K562 (cell line): ENCODE measurements at regions not wholly inside any gene's neighbourhood (a gene's known extent, or its start where the extent isn't known, plus 50 kb on each side); places are given as distances from the start of the nearest gene placed in this dataset.

Experiments used
- ATAC-seq: fragments of 200-7000 bp; cut with Tn5 transposase; 3 replicates; pipeline ENCODE4 v1.9.1; 2020; ENCODE audit warnings: moderate library complexity
- BruUV-seq: library from RNA; stranded (reverse); fragments of 400-500 nt; replicated peaks from 2 replicates; lab custom pipeline; 2021; lab: Mats Ljungman, UMichigan
- CTCF ChIA-PET: fragments of 300-600 bp; formaldehyde crosslinking; extraction: SDS; loops from one replicate; lab custom pipeline; 2021; ENCODE audit warnings: low intra/inter-chr PET ratio; lab: Yijun Ruan, JAX
- POLR2A ChIA-PET: fragments of 300-600, 350-650 bp; sonication (Branson Sonifier 250); formaldehyde crosslinking; extraction: SDS; loops from one replicate; lab custom pipeline; 2021; ENCODE audit warnings: antibody characterized with exemption, inconsistent platforms; lab: Yijun Ruan, JAX
- DNase-seq, 4 experiments: peaks; one replicate each; pipeline versions ENCODE4 v3.0.0 to v3.0.0-alpha.2; 2011 to 2018; ENCODE audit warnings: low spot score in 3 of 4, mixed read lengths in 3 of 4; ENCODE audit errors: extremely low read depth in 1 of 4
- FAIRE-seq: peaks from 2 replicates; lab custom pipeline; 2011; peaks lifted over from hg19 to GRCh38; lab: Jason Lieb, UNC
- H2AFZ ChIP-seq: 2 replicates; pipeline ENCODE4 v1.6.0; 2011; ENCODE audit warnings: low read depth, low read length, control low read depth, inconsistent platforms
- H3K27ac ChIP-seq: fragments of 200-600 bp; 3 replicates; pipeline ENCODE4 v1.8.0; 2011; ENCODE audit warnings: low read depth, mild to moderate bottlenecking, control low read depth, inconsistent platforms, low read length, moderate library complexity, mixed read lengths; ENCODE audit errors: extremely low read depth
- H3K27me3 ChIP-seq, 2 experiments: fragments of 300-600 bp in 1 of 2; 2 replicates in 1 of 2; 3 replicates in 1 of 2; pipeline versions ENCODE4 v1.6.0 to v1.8.0; 2011; ENCODE audit warnings: inconsistent platforms in 2 of 2, low read length in 2 of 2, mild to moderate bottlenecking in 1 of 2, mixed read lengths in 1 of 2, moderate library complexity in 1 of 2; ENCODE audit not compliant: control insufficient read depth in 2 of 2, insufficient read depth in 2 of 2
- H3K36me3 ChIP-seq: fragments of 300-600 bp; 3 replicates; pipeline ENCODE4 v1.8.0; 2011; ENCODE audit warnings: mild to moderate bottlenecking, low read length, inconsistent platforms; ENCODE audit not compliant: control insufficient read depth, insufficient read depth
- H3K4me1 ChIP-seq, 2 experiments: fragments of 200-600 bp in 1 of 2; replicated peaks in 1 of 2; 2 replicates in 1 of 2; 3 replicates in 1 of 2; pipeline versions ENCODE4 v1.5.1 to v1.8.0; 2011; ENCODE audit warnings: inconsistent platforms in 2 of 2, low read length in 2 of 2, mild to moderate bottlenecking in 1 of 2, mixed read lengths in 1 of 2, moderate library complexity in 1 of 2; ENCODE audit not compliant: control insufficient read depth in 2 of 2, insufficient read depth in 2 of 2
- H3K4me2 ChIP-seq: 2 replicates; pipeline ENCODE4 v1.6.1; 2011; ENCODE audit warnings: low read length, control low read depth, inconsistent platforms, mixed read lengths; ENCODE audit not compliant: insufficient read depth
- H3K4me3 ChIP-seq: fragments of 200-600 bp; sonication (generic), shearing (Covaris generic); 2 replicates; pipeline ENCODE4 v1.5.1; 2016; ENCODE audit warnings: control low read depth, inconsistent platforms
- H3K79me2 ChIP-seq: fragments of 200-600 bp; 3 replicates; pipeline ENCODE4 v1.8.0; 2011; ENCODE audit warnings: low read length, inconsistent platforms; ENCODE audit not compliant: control insufficient read depth, insufficient read depth
- H3K9ac ChIP-seq, 2 experiments: 2 replicates each; pipeline versions ENCODE4 v1.6.0 to v1.6.1; 2011; ENCODE audit warnings: low read depth in 2 of 2, low read length in 2 of 2, control low read depth in 1 of 2, inconsistent platforms in 1 of 2, mild to moderate bottlenecking in 1 of 2, mixed read lengths in 1 of 2; ENCODE audit not compliant: insufficient read depth in 1 of 2
- H3K9me1 ChIP-seq: one replicate; pipeline ENCODE4 v1.6.0; 2011; ENCODE audit warnings: inconsistent platforms, mild to moderate bottlenecking, low read length, moderate library complexity; ENCODE audit not compliant: control insufficient read depth, insufficient read depth
- H3K9me3 ChIP-seq: replicated peaks from 2 replicates; pipeline ENCODE4 v1.5.1; 2011; ENCODE audit warnings: low read depth, low read length, inconsistent platforms; ENCODE audit not compliant: control insufficient read depth, insufficient read depth
- H4K20me1 ChIP-seq: replicated peaks from 2 replicates; pipeline ENCODE4 v1.6.1; 2011; ENCODE audit warnings: low read length, inconsistent platforms, mixed read lengths; ENCODE audit not compliant: control insufficient read depth, insufficient read depth
- HDAC3 ChIP-seq: fragments of 450-650 bp; IDR thresholded peaks from 2 replicates; pipeline ENCODE4 v1.6.1; 2018; ENCODE audit warnings: borderline replicate concordance, mild to moderate bottlenecking, moderate library complexity; ENCODE audit not compliant: partially characterized antibody
- HDGF ChIP-seq: fragments of 450-650 bp; IDR thresholded peaks from 2 replicates; pipeline ENCODE4 v1.6.1; 2016
- LCOR ChIP-seq: sonication (generic); formaldehyde crosslinking; IDR thresholded peaks from 2 replicates; pipeline ENCODE4 v1.8.0; 2022; ENCODE audit warnings: mild to moderate bottlenecking, missing genetic modification reagents
- MAZ ChIP-seq, 2 experiments: fragments of 450-650 bp in 1 of 2; sonication (generic) in 1 of 2; formaldehyde crosslinking; IDR thresholded peaks in 1 of 2; conservative IDR thresholded peaks in 1 of 2; 2 replicates each; pipeline versions ENCODE4 v1.4.0 to v1.5.0; 2020; ENCODE audit warnings: mild to moderate bottlenecking in 1 of 2, missing genetic modification reagents in 1 of 2
- SRSF3 ChIP-seq: fragments of 200-400 bp; formaldehyde crosslinking; IDR thresholded peaks from 2 replicates; pipeline ENCODE4 v1.6.1; 2016; ENCODE audit warnings: mild to moderate bottlenecking, low read length, moderate library complexity; ENCODE audit not compliant: insufficient read depth
- WGBS: fragments of 100-300 bp; shearing (Covaris generic); methylation state at CpG from one replicate; pipeline ENCODE4 v1.1.6; 2016; ENCODE audit warnings: low coverage, mixed read lengths; ENCODE audit not compliant: insufficient coverage; ENCODE audit errors: missing lambda C conversion rate; 5-methylcytosine and 5-hydroxymethylcytosine counted together
- in situ Hi-C: fragments of 300-500 bp; cut with MboI; formaldehyde crosslinking; loops from 4 replicates; pipeline ENCODE4 v1.15.0; 2018; ENCODE audit warnings: inconsistent platforms, mixed read lengths
- intact Hi-C: fragments of 100-400 bp; cut with micrococcal nuclease; formaldehyde crosslinking; loops from 2 replicates; pipeline ENCODE4 v1.14.2; 2022
- TF ChIP-seq, protein P1 (sequence below): fragments of 200-800 bp; sonication (Bioruptor generic); IDR thresholded peaks from 2 replicates; pipeline ENCODE4 v1.6.1; 2016; ENCODE audit warnings: missing genetic modification characterization, missing compliant biosample characterization
- TF ChIP-seq, protein P2 (sequence below): sonication (generic); formaldehyde crosslinking; IDR thresholded peaks from 2 replicates; pipeline ENCODE4 v1.8.1; 2023; ENCODE audit warnings: missing genetic modification reagents, mild to moderate bottlenecking, borderline replicate concordance
- TF ChIP-seq, protein P3 (sequence below): sonication (generic); IDR thresholded peaks from 2 replicates; pipeline ENCODE4 v1.6.1; 2016

DNA sequence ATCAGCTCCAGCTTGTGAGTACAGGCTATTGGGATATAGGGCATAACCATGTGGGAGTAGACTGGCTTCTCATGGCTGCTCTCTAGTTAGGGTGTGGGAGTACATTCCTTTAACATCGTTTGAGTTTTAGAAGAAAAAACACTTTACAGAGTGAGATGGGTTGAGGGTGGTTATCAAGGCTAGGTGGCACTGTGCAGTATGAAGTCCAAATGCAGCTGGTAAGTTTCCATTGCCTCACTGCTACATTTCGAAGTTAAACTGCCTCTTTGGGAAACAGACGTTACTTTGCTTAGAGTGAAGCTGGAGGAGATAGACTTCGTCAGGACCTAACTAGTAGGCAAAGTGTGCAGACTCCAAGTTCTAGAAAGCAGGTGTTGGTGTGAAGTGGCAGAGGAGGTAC is 192.4 kb downstream of the SQOR start (continued):
- TF ChIP-seq, protein P1, sequence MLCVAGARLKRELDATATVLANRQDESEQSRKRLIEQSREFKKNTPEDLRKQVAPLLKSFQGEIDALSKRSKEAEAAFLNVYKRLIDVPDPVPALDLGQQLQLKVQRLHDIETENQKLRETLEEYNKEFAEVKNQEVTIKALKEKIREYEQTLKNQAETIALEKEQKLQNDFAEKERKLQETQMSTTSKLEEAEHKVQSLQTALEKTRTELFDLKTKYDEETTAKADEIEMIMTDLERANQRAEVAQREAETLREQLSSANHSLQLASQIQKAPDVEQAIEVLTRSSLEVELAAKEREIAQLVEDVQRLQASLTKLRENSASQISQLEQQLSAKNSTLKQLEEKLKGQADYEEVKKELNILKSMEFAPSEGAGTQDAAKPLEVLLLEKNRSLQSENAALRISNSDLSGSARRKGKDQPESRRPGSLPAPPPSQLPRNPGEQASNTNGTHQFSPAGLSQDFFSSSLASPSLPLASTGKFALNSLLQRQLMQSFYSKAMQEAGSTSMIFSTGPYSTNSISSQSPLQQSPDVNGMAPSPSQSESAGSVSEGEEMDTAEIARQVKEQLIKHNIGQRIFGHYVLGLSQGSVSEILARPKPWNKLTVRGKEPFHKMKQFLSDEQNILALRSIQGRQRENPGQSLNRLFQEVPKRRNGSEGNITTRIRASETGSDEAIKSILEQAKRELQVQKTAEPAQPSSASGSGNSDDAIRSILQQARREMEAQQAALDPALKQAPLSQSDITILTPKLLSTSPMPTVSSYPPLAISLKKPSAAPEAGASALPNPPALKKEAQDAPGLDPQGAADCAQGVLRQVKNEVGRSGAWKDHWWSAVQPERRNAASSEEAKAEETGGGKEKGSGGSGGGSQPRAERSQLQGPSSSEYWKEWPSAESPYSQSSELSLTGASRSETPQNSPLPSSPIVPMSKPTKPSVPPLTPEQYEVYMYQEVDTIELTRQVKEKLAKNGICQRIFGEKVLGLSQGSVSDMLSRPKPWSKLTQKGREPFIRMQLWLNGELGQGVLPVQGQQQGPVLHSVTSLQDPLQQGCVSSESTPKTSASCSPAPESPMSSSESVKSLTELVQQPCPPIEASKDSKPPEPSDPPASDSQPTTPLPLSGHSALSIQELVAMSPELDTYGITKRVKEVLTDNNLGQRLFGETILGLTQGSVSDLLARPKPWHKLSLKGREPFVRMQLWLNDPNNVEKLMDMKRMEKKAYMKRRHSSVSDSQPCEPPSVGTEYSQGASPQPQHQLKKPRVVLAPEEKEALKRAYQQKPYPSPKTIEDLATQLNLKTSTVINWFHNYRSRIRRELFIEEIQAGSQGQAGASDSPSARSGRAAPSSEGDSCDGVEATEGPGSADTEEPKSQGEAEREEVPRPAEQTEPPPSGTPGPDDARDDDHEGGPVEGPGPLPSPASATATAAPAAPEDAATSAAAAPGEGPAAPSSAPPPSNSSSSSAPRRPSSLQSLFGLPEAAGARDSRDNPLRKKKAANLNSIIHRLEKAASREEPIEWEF (CRISPR knock-in tag), result no peak

DNA sequence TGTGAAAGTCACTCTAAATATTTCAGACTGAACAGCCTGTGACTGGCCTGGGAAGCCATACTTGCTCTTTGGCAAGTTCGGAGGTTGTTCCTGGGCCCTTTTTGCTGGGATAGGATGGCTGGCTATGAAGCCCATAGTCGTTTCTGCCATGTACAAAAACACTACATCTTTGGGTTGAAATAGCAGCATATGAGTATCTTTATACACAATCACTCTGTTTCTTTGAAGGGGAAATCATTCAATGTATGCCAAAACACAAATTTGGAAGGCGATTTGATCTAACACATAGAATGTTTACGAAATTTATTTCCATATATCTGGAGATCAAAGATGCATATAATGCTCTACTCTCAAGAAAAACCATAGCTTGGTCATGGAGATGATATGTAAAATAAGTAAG is 192.9 kb downstream of the SQOR start:
- Histone ChIP-seq H3K4me1 (no peaks in the 10 kb centered on the region), H3K4me2 (no peak overlapping the region), H3K27ac (no peak overlapping the region), H3K4me3 (no peak overlapping the region), H3K36me3 (no peaks in the 10 kb centered on the region), H3K27me3 (no peaks in the 10 kb centered on the region), H3K9me3 (no peaks in the 10 kb centered on the region), H4K20me1 (no peaks in the 10 kb centered on the region), H3K9ac (no peak overlapping the region), H3K9me1 (no peaks in the 10 kb centered on the region), H2AFZ (no peak overlapping the region), H3K79me2 (no peaks in the 10 kb centered on the region)
- no peak for FAIRE-seq
- no TSS peak for BruUV-seq
- ChIA-PET POLR2A (no interaction called here), CTCF (no interaction called here)
- WGBS, result 0% methylated on average over 4 of the region's 4 CpGs
- intact Hi-C loops (no loop called here), in situ Hi-C loops (no loop called here)
- DNase-seq, result no peak
- no peak for ATAC-seq
- TF ChIP-seq, protein P2, sequence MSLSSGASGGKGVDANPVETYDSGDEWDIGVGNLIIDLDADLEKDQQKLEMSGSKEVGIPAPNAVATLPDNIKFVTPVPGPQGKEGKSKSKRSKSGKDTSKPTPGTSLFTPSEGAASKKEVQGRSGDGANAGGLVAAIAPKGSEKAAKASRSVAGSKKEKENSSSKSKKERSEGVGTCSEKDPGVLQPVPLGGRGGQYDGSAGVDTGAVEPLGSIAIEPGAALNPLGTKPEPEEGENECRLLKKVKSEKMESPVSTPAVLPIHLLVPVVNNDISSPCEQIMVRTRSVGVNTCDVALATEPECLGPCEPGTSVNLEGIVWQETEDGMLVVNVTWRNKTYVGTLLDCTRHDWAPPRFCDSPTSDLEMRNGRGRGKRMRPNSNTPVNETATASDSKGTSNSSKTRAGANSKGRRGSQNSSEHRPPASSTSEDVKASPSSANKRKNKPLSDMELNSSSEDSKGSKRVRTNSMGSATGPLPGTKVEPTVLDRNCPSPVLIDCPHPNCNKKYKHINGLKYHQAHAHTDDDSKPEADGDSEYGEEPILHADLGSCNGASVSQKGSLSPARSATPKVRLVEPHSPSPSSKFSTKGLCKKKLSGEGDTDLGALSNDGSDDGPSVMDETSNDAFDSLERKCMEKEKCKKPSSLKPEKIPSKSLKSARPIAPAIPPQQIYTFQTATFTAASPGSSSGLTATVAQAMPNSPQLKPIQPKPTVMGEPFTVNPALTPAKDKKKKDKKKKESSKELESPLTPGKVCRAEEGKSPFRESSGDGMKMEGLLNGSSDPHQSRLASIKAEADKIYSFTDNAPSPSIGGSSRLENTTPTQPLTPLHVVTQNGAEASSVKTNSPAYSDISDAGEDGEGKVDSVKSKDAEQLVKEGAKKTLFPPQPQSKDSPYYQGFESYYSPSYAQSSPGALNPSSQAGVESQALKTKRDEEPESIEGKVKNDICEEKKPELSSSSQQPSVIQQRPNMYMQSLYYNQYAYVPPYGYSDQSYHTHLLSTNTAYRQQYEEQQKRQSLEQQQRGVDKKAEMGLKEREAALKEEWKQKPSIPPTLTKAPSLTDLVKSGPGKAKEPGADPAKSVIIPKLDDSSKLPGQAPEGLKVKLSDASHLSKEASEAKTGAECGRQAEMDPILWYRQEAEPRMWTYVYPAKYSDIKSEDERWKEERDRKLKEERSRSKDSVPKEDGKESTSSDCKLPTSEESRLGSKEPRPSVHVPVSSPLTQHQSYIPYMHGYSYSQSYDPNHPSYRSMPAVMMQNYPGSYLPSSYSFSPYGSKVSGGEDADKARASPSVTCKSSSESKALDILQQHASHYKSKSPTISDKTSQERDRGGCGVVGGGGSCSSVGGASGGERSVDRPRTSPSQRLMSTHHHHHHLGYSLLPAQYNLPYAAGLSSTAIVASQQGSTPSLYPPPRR (CRISPR knock-in tag), result no peak
- TF ChIP-seq SRSF3 (no peak), HDAC3 (no peak), LCOR (CRISPR knock-in tag) (no peak), MAZ (CRISPR knock-in tag; conservative IDR thresholded peaks at IDR 0.05 in 1 of 2, IDR thresholded peaks at IDR 0.05 in 1 of 2) (no peak), HDGF (no peak)
- TF ChIP-seq, protein P3, sequence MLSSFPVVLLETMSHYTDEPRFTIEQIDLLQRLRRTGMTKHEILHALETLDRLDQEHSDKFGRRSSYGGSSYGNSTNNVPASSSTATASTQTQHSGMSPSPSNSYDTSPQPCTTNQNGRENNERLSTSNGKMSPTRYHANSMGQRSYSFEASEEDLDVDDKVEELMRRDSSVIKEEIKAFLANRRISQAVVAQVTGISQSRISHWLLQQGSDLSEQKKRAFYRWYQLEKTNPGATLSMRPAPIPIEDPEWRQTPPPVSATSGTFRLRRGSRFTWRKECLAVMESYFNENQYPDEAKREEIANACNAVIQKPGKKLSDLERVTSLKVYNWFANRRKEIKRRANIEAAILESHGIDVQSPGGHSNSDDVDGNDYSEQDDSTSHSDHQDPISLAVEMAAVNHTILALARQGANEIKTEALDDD, result no peak
